ENCODE measurements at regions not wholly inside any gene's neighbourhood (a gene's known extent, or its start where the extent isn't known, plus 50 kb on each side); places are given as distances from the start of the nearest gene placed in this dataset.
"Not testable (repeated sequence)": the region's sequence is repeated elsewhere in the genome, so short reads cannot be mapped to it uniquely, and the experiment has no call there.

DNA sequence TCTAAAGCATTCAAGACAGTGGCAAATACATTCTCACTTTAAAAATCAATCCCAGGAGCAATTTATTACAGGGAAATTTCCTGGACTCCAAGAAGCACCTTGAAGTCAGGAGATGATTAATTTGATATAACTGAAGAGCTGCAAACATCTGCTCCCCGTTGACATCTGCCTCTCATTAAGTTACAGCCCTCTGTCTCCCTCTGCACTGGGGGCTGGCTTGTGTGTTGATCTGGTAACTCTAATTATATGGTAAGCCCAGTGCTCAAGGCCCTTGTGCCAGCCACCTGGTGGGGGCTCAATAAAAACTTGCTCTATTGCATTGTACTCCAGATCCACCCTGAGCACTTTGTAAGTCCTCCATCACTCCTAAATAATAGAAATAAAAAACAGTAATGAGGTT is 131.1 kb upstream of the ZNF462 start:
- no peak for FAIRE-seq

- FAIRE-seq: no peak
These were observed 129.1 kb upstream of the ZNF462 start for GRCh38 chr9:106733828-106734380.

- FAIRE-seq: no peak
These were observed 125.5 kb upstream of the ZNF462 start for GRCh38 chr9:106737516-106737915.

DNA sequence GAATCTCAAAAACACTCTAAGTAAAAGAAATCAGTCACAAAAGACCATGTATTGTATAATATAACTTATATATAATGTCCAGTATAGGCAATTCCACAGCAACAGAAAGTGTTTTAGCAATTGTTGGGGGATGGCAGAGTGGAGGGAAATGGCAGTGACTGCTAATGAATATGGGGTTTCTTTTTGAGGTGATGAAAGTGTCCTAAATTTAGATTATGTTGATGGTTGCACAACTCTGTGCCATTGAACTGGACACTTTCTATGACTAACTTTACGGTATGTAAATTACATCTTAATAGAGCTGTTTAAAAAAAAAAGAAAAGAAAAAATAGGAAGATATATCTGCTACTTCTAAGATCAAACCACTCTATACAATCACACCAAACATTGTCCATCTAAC is 124.9 kb upstream of the ZNF462 start:
- no peak for FAIRE-seq

DNA sequence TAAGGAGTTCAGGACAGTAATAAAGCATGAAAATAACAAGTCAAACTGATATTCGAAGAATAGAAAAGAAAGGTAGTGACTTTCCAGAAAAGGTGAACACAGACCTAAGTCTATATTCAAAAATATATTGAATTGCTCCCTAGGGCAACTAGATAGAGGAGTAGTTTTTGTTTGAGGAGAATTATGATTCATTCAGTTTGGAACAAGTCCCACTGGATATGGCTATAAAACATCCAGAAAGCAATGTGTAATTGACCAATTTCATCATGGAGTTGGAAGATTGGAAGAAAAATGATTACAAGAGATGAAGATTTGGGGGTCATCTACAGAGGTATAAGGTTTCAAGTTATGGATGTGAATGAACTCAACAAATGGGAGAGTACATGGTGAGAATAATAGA is 117.5 kb upstream of the ZNF462 start:
- no peak for FAIRE-seq

- FAIRE-seq: no peak
These were observed 117.1 kb upstream of the ZNF462 start for GRCh38 chr9:106745876-106746275.

DNA sequence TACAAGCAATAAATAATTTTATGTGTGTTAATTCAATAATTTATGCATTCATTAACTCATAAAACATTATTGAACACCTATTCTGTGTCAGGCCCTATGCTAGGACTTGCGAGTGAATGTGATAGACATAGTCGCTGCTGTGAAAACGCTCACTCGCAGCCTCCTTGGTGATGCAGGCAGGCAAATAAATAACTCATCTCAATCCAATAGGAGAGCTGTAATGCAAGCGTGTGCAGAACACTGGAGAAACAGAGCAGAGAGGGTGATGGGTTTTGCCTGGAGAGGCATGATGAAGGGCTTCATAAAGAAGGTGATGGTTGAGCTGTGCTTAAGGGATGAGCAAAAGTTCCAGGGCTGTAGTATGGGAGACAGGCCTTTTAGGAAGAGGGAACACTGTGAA is 111.3 kb upstream of the ZNF462 start:
- no peak for FAIRE-seq

DNA sequence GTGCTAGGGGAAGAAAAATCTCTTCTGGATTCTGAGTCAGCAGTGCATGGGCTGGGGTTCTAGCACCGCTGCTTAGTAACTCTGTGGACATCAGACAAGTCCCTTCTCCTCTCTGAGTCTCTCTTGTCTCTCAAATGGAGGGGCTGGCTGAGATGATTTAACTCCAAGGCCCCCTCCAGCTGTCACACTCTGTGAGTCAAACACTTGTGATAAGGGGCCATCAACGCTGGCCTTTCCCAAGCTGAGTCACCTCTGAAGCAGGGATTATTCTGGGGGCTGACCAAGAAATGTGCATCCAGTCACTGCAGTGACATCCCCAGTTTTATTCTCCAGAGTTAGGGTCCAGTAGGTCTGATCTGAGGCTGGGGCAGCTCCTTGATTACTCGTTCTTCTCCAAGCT is 110.4 kb upstream of the ZNF462 start:
- FAIRE-seq: no peak

DNA sequence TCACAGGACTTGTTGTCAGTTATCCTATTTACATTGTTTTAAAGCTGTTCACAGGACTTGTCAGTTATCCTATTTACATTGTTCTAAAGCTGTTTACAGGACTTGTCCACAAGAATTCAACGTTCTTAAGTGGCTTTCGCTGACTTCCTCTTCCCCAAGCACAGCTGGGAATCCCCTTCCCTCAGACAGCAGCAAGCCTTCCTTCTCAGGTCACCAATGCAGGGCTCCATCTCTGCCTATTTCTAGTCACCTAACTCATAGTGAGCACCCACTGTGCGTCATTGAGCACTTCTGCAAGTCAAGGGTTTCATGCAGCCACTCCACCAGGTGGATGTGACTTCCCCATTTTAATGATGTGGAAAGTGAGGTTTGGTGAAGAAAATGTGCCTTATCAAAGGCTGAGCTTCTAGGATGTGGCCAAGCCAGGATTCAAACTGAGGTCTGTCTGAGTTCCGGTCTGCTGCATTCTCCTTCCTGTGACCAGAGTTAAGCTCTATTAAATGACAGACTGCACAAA is 109.8 kb upstream of the ZNF462 start:
- FAIRE-seq: no peak

DNA sequence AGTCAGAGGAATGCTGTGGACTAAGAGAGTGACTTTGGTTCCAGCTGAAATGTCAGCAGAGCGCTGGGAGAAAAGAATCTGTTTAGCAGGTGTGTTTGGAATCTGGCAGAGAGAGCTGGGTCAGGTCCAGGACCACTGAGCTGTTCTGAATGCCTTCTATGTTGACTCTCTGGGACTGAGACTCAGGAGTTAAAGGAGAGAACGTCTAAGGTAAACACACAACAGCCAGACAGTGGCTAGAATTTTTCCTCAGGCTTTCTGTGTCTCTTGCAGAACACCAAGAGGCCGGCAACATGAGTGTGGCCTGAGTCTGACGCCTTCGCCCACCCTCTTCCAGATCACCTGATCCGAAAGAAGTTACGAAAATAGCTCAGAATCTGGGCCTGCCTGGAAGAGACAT is 107.2 kb upstream of the ZNF462 start:
- no peak for FAIRE-seq

DNA sequence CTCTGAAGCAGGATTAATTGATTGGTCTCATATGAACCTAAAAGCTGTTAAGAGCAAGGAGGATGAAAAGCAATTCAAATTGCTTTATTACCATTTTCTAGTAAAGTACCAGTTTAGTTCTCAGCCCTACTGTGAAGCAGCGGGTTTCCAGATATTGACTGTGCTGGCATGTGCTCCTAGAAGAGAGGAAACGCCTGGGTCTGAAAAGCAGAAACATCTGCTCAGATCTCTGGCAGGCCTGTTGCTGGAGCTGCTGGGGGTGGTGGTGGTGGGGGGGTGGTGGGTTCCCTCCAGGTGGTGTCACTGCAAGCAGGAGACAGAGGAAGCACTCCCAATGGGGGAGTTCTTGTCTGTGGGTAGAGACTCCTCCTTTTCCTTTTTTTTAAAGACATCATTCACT is 105.5 kb upstream of the ZNF462 start:
- FAIRE-seq: no peak

DNA sequence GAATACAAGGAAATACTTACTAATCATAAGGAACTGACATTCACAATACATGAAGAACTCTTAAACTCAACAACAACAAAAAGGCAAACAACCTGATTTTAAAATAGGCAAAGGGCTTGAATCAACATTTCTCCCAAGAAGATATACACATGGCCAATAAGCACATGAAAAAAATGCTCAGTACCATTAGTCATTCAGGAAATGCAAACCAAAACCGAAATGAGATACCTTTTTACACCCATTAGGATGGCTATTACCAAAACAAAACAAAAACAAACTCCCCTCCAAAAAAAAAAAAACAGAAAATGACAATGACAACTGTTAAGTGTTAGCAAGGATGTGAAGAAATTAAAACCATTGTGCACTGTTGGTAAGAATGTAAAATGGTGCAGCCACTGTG is 104.1 kb upstream of the ZNF462 start:
- no peak for FAIRE-seq

GRCh38 chr9:106761493-106761892 is 101.5 kb upstream of the ZNF462 start:
- no peak for FAIRE-seq

- FAIRE-seq: no peak
These were observed 96.3 kb upstream of the ZNF462 start for GRCh38 chr9:106766616-106767015.

DNA sequence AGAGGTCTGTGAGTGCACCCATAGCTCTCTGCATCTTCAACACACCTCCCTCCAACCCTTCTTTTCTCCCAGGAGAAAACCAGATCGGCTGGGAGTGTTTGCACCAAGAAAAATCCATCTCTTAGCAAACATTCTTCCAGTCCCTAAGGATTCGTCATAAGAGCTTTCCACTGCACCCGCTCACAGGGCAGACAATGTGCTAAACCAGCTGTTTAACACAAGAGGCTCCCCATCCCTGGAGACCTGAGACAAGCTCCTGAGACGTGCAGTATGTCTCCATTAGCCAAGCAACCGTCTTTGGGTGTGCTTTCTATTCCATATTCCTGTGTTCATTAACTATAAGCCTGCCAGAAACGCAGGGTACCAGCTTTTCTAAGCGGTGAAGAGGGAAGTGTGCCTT is 93.6 kb upstream of the ZNF462 start:
- no peak for FAIRE-seq

DNA sequence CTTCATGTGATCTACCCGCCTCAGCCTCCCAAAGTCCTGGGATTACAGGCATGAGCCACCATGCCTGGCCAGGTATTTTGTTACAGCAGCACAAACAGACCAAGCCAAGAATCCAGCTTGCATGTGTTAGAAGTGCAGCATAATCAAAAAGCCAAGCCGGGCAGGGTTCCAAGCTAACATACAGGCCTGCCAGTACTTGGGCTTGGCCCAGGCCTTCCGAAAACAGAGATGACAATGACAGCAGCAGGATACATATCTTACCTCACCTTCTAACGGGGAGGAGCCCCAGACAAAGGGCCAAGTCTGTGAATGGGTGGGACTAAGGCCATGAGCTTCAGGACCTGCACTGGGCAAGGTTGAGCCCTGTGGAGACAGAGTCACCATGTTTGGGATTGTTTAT is 91.4 kb upstream of the ZNF462 start:
- no peak for FAIRE-seq

GRCh38 chr9:106772523-106773290 is 90.3 kb upstream of the ZNF462 start:
- no peak for FAIRE-seq

- FAIRE-seq: no peak
These were observed 89.2 kb upstream of the ZNF462 start for GRCh38 chr9:106773750-106774149.

DNA sequence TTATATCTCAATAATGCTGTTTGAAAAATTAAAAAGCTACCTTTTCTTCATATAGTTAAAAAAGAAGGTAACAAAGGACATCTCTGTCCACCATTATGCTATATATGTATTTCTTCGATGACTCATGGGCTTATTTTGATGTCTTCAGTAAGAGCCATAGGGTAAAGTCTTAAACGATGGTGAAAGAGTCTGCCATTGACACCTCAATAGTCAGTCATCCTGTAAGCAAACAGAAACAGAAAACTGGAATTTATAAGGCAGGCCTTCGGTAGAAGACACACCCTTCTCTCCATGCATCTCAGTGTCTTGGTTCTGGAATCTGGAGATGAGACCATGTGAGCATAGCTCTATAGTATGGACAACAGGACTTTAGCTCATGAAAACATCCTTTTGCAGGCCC is 87.0 kb upstream of the ZNF462 start:
- no peak for FAIRE-seq

GRCh38 chr9:106779796-106780195 is 83.2 kb upstream of the ZNF462 start:
- FAIRE-seq: no peak

GRCh38 chr9:106783121-106783520 is 79.8 kb upstream of the ZNF462 start:
- FAIRE-seq: no peak

GRCh38 chr9:106784076-106784475 is 78.9 kb upstream of the ZNF462 start:
- no peak for FAIRE-seq

DNA sequence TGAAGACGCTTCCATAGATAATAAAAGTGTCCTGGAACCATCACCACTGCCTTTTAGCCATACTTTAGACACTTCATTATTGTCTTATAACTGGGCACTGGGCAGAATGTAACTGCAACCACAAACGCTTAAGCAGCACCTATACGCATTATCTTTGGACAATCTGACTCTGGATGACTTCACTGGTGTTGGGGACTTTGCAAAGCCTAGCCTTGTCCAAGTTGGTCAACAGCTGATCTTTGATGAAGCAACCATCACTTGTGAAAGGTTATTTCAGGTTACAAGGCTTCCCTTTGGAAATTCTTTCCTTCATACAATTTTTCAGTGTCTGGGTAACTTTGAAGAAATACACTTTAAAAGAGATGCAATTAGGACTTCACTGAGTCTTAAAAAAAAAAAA is 77.8 kb upstream of the ZNF462 start:
- FAIRE-seq: no peak

- FAIRE-seq: not testable (repeated sequence)
These were observed 74.9 kb upstream of the ZNF462 start for GRCh38 chr9:106788021-106788420.

DNA sequence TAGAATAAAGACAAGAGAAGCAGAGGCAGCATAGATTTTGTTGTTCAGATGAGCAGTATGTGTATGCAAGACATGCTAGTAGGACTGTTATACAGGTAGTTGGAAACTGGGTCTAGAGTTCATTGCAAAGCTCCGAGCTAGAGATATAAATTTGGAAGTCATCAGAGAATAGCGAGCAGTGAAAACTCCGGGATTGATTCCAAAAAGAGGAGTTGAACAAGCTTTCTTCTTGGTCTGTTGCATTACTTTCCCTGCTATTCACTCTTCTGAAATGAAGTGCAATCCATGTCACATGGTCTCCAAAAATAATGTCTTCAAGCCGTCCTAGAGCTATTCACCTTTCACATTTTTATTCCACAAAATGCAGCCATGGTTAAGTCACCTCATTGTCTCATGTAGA is 67.9 kb upstream of the ZNF462 start:
- FAIRE-seq: no peak

All from A204.1 (cell line).